ENCODE measurements at regions not wholly inside any gene's neighbourhood (a gene's known extent, or its start where the extent isn't known, plus 50 kb on each side); places are given as distances from the start of the nearest gene placed in this dataset.

- WGBS, result 43% methylated on average over 4 of the region's 4 CpGs
- DNase-seq (ENCODE audit: low spot score), result no peak
- Histone ChIP-seq H3K4me3 (no peak overlapping the region), H3K27ac (no peak overlapping the region), H3K27me3 (replicated peaks; ENCODE audit: insufficient read depth) (no peaks in the 10 kb centered on the region), H3K9me3 (no peaks in the 10 kb centered on the region), H3K36me3 (no peaks in the 10 kb centered on the region), H3K4me1 (replicated peaks) (no peaks in the 10 kb centered on the region)
- intact Hi-C loops (cut with DNase I), result no loop called here
- TF ChIP-seq CTCF (IDR thresholded peaks at IDR 0.05) (no peak), POLR2AphosphoS5 (IDR thresholded peaks at IDR 0.05) (no peak), POLR2A (IDR thresholded peaks at IDR 0.05) (no peak)
Observed at GRCh38 chr9:89862316-89862715, 257.5 kb downstream of the GADD45G start.

DNA sequence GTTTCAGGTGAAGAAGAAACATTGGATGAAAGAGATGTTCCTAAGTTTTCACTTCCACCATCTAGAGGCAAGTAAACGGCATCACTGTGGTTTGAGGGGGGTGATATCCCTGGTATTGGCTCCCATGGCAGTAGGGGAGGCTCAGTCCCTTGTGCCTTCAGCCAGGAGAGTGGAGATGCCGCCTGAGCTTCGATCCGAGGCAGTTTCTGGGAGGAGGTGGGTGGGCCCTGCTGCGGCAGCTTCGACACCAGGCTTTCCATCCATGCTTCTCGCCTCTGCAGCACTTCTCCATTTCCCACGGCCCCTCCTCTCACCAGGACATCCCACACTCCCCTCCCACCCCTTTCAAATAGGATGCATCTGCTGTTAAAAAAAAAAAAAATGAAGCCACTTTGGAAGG, 258.3 kb downstream of the GADD45G start:
- 90% methylated on average over 8 of the region's 8 CpGs for WGBS
- intact Hi-C loops (cut with DNase I), result no loop called here
- H3K27me3 ChIP-seq (replicated peaks; ENCODE audit: insufficient read depth), result no peaks in the 10 kb centered on the region
- H3K36me3 ChIP-seq, result no peaks in the 10 kb centered on the region
- no peak for DNase-seq (ENCODE audit: low spot score)
- no peak overlapping the region for H3K27ac ChIP-seq
- H3K4me3 ChIP-seq, result no peak overlapping the region
- H3K9me3 ChIP-seq, result no peaks in the 10 kb centered on the region
- no peak for TF ChIP-seq CTCF (IDR thresholded peaks at IDR 0.05)
- TF ChIP-seq POLR2AphosphoS5 (IDR thresholded peaks at IDR 0.05), result no peak
- TF ChIP-seq POLR2A (IDR thresholded peaks at IDR 0.05), result no peak
- no peaks in the 10 kb centered on the region for H3K4me1 ChIP-seq (replicated peaks)

- H3K27ac ChIP-seq, result no peak overlapping the region
- no peaks in the 10 kb centered on the region for H3K4me1 ChIP-seq (replicated peaks)
- no peak overlapping the region for H3K4me3 ChIP-seq
- no peaks in the 10 kb centered on the region for H3K36me3 ChIP-seq
- intact Hi-C loops (cut with DNase I), result no loop called here
- DNase-seq (ENCODE audit: low spot score), result no peak
- H3K27me3 ChIP-seq (replicated peaks; ENCODE audit: insufficient read depth), result no peaks in the 10 kb centered on the region
- WGBS, result 57% methylated on average over 6 of the region's 6 CpGs
- H3K9me3 ChIP-seq, result no peaks in the 10 kb centered on the region
- TF ChIP-seq CTCF (IDR thresholded peaks at IDR 0.05) (no peak), POLR2A (IDR thresholded peaks at IDR 0.05) (no peak), POLR2AphosphoS5 (IDR thresholded peaks at IDR 0.05) (no peak)
Observed at GRCh38 chr9:89863837-89864236, 259.0 kb downstream of the GADD45G start.

DNA sequence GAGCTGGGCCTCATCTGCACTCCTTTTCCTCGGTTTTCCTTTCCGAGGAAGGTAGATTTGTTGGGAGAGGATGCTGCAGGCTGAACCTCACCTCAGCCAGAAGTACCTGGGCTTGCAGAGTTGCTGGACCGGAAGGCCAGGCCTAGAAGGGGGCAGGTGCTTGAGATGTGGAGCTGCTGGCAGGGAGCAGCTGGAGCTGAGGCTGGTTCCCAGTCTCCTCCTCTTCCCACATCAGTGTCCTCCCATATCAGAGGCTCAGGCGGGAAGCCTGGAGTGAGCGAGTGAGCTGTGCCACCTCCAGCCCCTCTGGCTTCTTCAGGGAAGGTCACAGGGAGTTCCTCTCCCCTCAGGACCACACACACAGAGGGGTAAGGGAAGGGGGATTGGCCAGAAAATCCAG, 259.4 kb downstream of the GADD45G start:
- Histone ChIP-seq H3K4me1 (replicated peaks) (no peaks in the 10 kb centered on the region), H3K4me3 (no peak overlapping the region), H3K9me3 (no peaks in the 10 kb centered on the region), H3K36me3 (no peaks in the 10 kb centered on the region), H3K27ac (no peak overlapping the region), H3K27me3 (replicated peaks; ENCODE audit: insufficient read depth) (no peaks in the 10 kb centered on the region)
- WGBS, result 71% methylated on average over 5 of the region's 5 CpGs
- TF ChIP-seq CTCF (IDR thresholded peaks at IDR 0.05), result no peak
- TF ChIP-seq POLR2A (IDR thresholded peaks at IDR 0.05), result no peak
- TF ChIP-seq POLR2AphosphoS5 (IDR thresholded peaks at IDR 0.05), result no peak
- DNase-seq (ENCODE audit: low spot score), result no peak
- intact Hi-C loops (cut with DNase I), result no loop called here

DNA sequence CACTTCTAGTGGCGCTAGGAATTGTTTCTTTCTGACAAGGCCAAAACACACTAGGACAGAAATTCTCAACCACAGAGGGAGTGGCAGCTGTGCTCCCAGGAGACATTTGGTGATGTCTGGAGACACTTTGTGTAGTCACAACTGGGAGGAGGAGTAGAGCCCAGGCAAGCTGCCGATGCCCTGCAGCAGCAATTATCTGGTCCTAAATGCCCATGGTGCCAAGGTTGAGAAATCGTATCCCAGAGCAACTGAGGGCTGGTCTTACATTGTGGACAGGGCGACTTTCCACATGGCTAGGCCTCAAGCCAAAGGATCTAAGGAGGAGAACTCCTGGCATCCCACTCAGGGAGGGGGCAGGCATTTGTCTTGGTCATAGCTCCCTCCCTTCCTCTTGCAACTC, 259.9 kb downstream of the GADD45G start:
- intact Hi-C loops (cut with DNase I), result no loop called here
- H3K27me3 ChIP-seq (replicated peaks; ENCODE audit: insufficient read depth), result no peaks in the 10 kb centered on the region
- H3K9me3 ChIP-seq, result no peaks in the 10 kb centered on the region
- H3K36me3 ChIP-seq, result no peaks in the 10 kb centered on the region
- 69% methylated on average over 4 of the region's 4 CpGs for WGBS
- no peak overlapping the region for H3K27ac ChIP-seq
- no peak overlapping the region for H3K4me3 ChIP-seq
- TF ChIP-seq POLR2A (IDR thresholded peaks at IDR 0.05) (no peak), POLR2AphosphoS5 (IDR thresholded peaks at IDR 0.05) (no peak), CTCF (IDR thresholded peaks at IDR 0.05) (no peak)
- DNase-seq (ENCODE audit: low spot score), result no peak
- H3K4me1 ChIP-seq (replicated peaks), result no peaks in the 10 kb centered on the region
